Stimulated activated CD8-positive, alpha-beta memory T cell treated with anti-CD3 and anti-CD28 coated beads, Interleukin-4, amount 100 ng/mL, for 1 hour (primary cell): ENCODE measurements at regions not wholly inside any gene's neighbourhood (a gene's known extent, or its start where the extent isn't known, plus 50 kb on each side); places are given as distances from the start of the nearest gene placed in this dataset.
"Not testable (repeated sequence)": the region's sequence is repeated elsewhere in the genome, so short reads cannot be mapped to it uniquely, and the experiment has no call there.

Experiments used
- DNase-seq, 2 donors: peaks; one replicate each; pipeline ENCODE4 v3.0.0-alpha.2; 2020; ENCODE audit warnings: low read depth in 2 of 2, low spot score in 1 of 2

GRCh38 chrX:115968436-115969252 lies 201.9 kb upstream of the AGTR2 start:
- no peak for DNase-seq

GRCh38 chrX:115970718-115971117 lies 199.8 kb upstream of the AGTR2 start:
- no peak for DNase-seq

GRCh38 chrX:115972717-115973116 lies 197.8 kb upstream of the AGTR2 start:
- DNase-seq, result no peak

GRCh38 chrX:115978068-115978467 lies 192.5 kb upstream of the AGTR2 start:
- no peak for DNase-seq

GRCh38 chrX:115983148-115983547 lies 187.4 kb upstream of the AGTR2 start:
- not testable (repeated sequence) for DNase-seq

- not testable (repeated sequence) for DNase-seq
Measured at GRCh38 chrX:115987464-115987863, 183.1 kb upstream of the AGTR2 start.

GRCh38 chrX:115988825-115989224 lies 181.7 kb upstream of the AGTR2 start:
- DNase-seq, result no peak

- no peak for DNase-seq
Measured at GRCh38 chrX:115989686-115990085, 180.9 kb upstream of the AGTR2 start.

- DNase-seq, result no peak
Measured at GRCh38 chrX:116009346-116009745, 161.2 kb upstream of the AGTR2 start.

GRCh38 chrX:116009861-116010710 lies 160.5 kb upstream of the AGTR2 start:
- DNase-seq, result no peak

GRCh38 chrX:116010939-116011338 lies 159.6 kb upstream of the AGTR2 start:
- no peak for DNase-seq

GRCh38 chrX:116031331-116031730 lies 139.2 kb upstream of the AGTR2 start:
- no peak for DNase-seq
